Activated CD8-positive, alpha-beta T cell treated with anti-CD3 and anti-CD28 coated beads, Interleukin-2, amount 10 ng/mL, durations not matched to agents 7 days and 5 days (primary cell): ENCODE measurements at regions not wholly inside any gene's neighbourhood (a gene's known extent, or its start where the extent isn't known, plus 50 kb on each side); places are given as distances from the start of the nearest gene placed in this dataset.

Source experiments
- ATAC-seq: fragments of 150-1000 bp; cut with Tn5 transposase; one replicate; pipeline ENCODE4 v1.10.0; 2021; ENCODE audit warnings: moderate library complexity
- CTCF ChIA-PET: fragments of 350-600 bp; sonication (Branson Sonifier 250); formaldehyde crosslinking; loops from one replicate; lab custom pipeline; 2021; ENCODE audit warnings: antibody characterized with exemption; lab: Charles Lee
- POLR2A ChIA-PET: fragments of 350-600 bp; sonication (Branson Sonifier 250); formaldehyde crosslinking; loops from one replicate; lab custom pipeline; 2021; ENCODE audit warnings: antibody characterized with exemption; lab: Charles Lee
- DNase-seq: peaks from one replicate; pipeline ENCODE4 v3.0.0-alpha.2; 2020
- H3K27ac Mint-ChIP-seq: one replicate; pipeline ENCODE4 v1.8.0; 2021; ENCODE audit warnings: mild to moderate bottlenecking, mixed read lengths
- H3K27me3 Mint-ChIP-seq: one replicate; pipeline ENCODE4 v1.8.0; 2021; ENCODE audit warnings: low read depth, mixed read lengths
- H3K36me3 Mint-ChIP-seq: one replicate; pipeline ENCODE4 v1.8.0; 2021; ENCODE audit warnings: low read depth, mixed read lengths
- H3K4me1 Mint-ChIP-seq: one replicate; pipeline ENCODE4 v1.8.0; 2021; ENCODE audit warnings: low read depth, mixed read lengths
- H3K4me3 Mint-ChIP-seq: one replicate; pipeline ENCODE4 v1.8.0; 2021; ENCODE audit warnings: mild to moderate bottlenecking, mixed read lengths
- H3K9me3 Mint-ChIP-seq: one replicate; pipeline ENCODE4 v1.8.0; 2022; ENCODE audit warnings: mixed read lengths; ENCODE audit not compliant: insufficient read depth

GRCh38 chr6:14972379-14973067 lies 273.3 kb upstream of the JARID2 start:
- ATAC-seq (no peak), DNase-seq (no peak)
- Mint-ChIP-seq H3K27ac (no peak overlapping the region), H3K4me3 (no peak overlapping the region), H3K27me3 (no peaks in the 10 kb centered on the region), H3K4me1 (no peaks in the 10 kb centered on the region), H3K36me3 (peaks cover 3% of the 10 kb centered on the region), H3K9me3 (peaks cover 3% of the 10 kb centered on the region)
- ChIA-PET CTCF (no interaction called here), POLR2A (no interaction called here)

DNA sequence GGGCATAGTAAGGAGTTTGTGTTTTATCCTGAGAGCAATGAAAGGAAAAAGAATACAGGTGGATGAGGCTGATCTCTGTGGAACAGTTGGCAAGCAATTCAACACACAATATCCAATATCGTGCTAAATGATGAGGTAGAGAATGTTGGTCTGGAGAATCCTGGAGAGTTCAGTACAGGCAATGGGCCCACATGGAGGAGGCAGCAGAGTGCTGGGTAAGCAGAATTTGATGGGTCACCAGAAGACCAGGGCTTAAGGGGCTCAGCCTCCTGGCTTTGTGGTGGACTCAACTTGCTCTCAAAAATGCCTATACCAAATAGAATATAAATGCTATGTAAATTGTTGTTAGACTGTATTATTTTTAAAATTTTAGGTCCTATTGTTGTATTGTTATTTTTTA lies 271.5 kb upstream of the JARID2 start:
- H3K36me3 Mint-ChIP-seq: no peaks in the 10 kb centered on the region
- no peak for ATAC-seq
- no peaks in the 10 kb centered on the region for H3K9me3 Mint-ChIP-seq
- ChIA-PET POLR2A (no interaction called here), CTCF (no interaction called here)
- no peaks in the 10 kb centered on the region for H3K4me1 Mint-ChIP-seq
- H3K27me3 Mint-ChIP-seq: peaks cover 2% of the 10 kb centered on the region
- H3K27ac Mint-ChIP-seq: no peak overlapping the region
- DNase-seq: no peak
- H3K4me3 Mint-ChIP-seq: no peak overlapping the region

GRCh38 chr6:14974792-14975470 lies 270.9 kb upstream of the JARID2 start:
- H3K27ac Mint-ChIP-seq: no peak overlapping the region
- ChIA-PET POLR2A (no interaction called here), CTCF (no interaction called here)

DNA sequence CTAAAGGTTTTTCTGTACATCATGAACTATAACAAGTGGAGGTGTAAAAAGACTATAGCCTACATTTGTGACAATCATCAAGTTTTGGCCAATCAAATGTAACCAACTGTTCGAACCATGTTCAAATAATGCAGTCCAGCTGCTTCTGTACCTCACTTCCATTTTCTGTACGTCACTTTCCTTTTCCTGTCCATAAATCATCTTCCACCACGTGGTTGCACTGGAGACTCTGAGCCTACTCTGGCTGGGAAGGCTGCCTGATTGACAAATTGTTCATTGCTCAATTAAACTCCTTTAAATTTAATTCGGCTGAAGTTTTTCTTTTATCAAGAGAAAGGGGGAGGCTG lies 270.4 kb upstream of the JARID2 start:
- peaks cover 2% of the 10 kb centered on the region for H3K27me3 Mint-ChIP-seq
- H3K4me3 Mint-ChIP-seq: no peak overlapping the region
- H3K9me3 Mint-ChIP-seq: no peaks in the 10 kb centered on the region
- H3K27ac Mint-ChIP-seq: no peak overlapping the region
- DNase-seq (no peak), ATAC-seq (no peak)
- POLR2A ChIA-PET: no interaction called here
- H3K36me3 Mint-ChIP-seq: no peaks in the 10 kb centered on the region
- no peaks in the 10 kb centered on the region for H3K4me1 Mint-ChIP-seq
- CTCF ChIA-PET: no interaction called here

More at GRCh38 chr6:14974792-14975470, 270.9 kb upstream of the JARID2 start:
- ATAC-seq (no peak), DNase-seq (no peak)
- Mint-ChIP-seq H3K9me3 (no peaks in the 10 kb centered on the region), H3K27me3 (peaks cover 2% of the 10 kb centered on the region), H3K4me1 (no peaks in the 10 kb centered on the region), H3K36me3 (no peaks in the 10 kb centered on the region), H3K4me3 (no peak overlapping the region)

GRCh38 chr6:14977747-14978382 lies 268.0 kb upstream of the JARID2 start:
- Mint-ChIP-seq H3K9me3 (no peaks in the 10 kb centered on the region), H3K27me3 (peaks cover 2% of the 10 kb centered on the region), H3K36me3 (no peaks in the 10 kb centered on the region), H3K4me3 (no peak overlapping the region), H3K27ac (no peak overlapping the region), H3K4me1 (no peaks in the 10 kb centered on the region)
- POLR2A ChIA-PET: no interaction called here
- CTCF ChIA-PET: interaction anchor here (0.6 kb wide), 1 partner anchor 290 kb away, joined by 3 read pairs; no protein-coding TSS in a partner anchor
- DNase-seq: no peak
- ATAC-seq: no peak

DNA sequence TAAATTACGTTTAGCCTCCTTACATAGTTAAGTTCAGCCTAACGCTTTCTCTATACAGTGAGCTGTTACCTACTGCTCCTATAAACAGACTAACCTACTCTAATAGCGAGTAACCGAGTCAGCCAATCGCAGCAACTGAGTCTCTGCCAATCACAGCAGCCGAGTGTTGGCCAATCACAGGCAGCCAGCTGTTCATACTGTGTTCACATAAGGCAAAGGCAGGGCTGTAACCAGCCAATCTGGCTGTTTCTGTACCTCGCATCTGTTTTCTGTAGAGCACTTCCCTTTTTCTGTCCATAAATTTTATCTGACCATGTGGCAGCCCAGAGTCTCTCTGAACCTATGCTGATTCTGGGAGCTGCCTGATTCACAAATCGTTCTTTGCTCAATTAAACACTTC lies 263.9 kb upstream of the JARID2 start:
- no peak for ATAC-seq
- no peak overlapping the region for H3K27ac Mint-ChIP-seq
- no peak for DNase-seq
- H3K4me1 Mint-ChIP-seq: no peaks in the 10 kb centered on the region
- CTCF ChIA-PET: no interaction called here
- H3K4me3 Mint-ChIP-seq: no peak overlapping the region
- no peaks in the 10 kb centered on the region for H3K9me3 Mint-ChIP-seq
- H3K27me3 Mint-ChIP-seq: peaks cover 14% of the 10 kb centered on the region
- H3K36me3 Mint-ChIP-seq: no peaks in the 10 kb centered on the region
- POLR2A ChIA-PET: no interaction called here

DNA sequence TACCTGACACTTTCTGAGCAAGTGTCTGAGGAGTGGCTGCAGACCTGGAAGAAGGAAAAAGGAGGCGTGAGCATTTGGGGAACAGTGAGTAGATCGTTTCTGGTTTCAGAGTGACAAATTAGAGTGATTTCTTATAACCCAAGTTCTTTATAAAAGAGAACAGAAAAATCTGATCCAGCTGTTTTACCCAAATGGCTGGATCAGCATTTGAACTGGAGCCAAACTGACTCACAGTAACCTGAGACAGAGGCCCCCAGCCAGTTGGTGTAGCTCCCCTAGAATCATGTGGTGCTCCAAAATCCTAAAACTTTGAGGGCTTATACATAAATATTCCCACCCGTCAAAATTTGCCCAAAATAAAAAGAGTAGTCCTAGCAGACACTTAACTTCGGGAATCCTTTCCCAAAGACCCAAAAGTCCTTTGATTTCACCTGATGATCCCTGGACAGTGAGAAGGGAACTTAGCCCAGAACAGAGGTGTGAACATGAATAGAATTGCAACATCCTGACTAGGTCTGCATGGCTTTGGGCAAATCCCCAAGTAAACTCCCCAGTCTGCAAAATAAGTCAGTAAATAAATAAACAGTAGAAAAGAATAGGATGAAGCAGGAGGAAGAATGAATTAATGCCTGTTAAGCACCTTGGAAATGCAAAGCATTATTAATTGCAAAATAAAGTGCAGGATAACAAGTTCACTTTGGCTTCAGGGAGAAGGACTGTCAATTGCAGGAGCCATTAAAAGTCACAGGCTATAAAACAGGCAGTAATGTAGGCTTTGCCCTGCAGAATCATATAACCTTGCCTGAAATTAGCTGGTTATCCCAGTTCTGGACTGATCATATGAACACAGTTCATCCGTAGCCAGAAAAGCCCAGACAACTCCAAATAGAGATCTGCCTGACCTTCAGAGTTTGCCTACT lies 262.0 kb upstream of the JARID2 start:
- H3K4me3 Mint-ChIP-seq: no peak overlapping the region
- no peaks in the 10 kb centered on the region for H3K9me3 Mint-ChIP-seq
- no peak overlapping the region for H3K27ac Mint-ChIP-seq
- ChIA-PET CTCF (no interaction called here), POLR2A (no interaction called here)
- peaks cover 12% of the 10 kb centered on the region for H3K27me3 Mint-ChIP-seq
- no peaks in the 10 kb centered on the region for H3K36me3 Mint-ChIP-seq
- DNase-seq: no peak
- no peak for ATAC-seq
- H3K4me1 Mint-ChIP-seq: no peaks in the 10 kb centered on the region

DNA sequence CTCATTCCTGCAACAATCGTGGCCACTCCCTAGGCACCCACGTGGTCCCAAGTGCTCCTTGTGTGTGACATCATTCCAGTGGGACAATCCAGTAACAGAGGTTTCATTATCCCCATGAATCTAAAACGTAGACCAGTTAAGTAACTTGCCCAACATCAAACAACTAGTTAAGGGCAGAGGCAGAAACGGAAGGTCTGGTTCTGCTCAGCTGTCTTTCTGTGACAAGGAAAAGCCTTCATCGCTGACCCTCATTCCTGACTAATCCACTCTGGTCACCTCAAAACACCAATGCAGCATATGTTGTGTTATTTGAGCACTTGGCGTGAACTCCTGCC lies 261.4 kb upstream of the JARID2 start:
- POLR2A ChIA-PET: no interaction called here
- H3K4me3 Mint-ChIP-seq: no peak overlapping the region
- H3K27me3 Mint-ChIP-seq: peaks cover 12% of the 10 kb centered on the region
- H3K9me3 Mint-ChIP-seq: no peaks in the 10 kb centered on the region
- no peaks in the 10 kb centered on the region for H3K4me1 Mint-ChIP-seq
- DNase-seq (no peak), ATAC-seq (no peak)
- H3K36me3 Mint-ChIP-seq: no peaks in the 10 kb centered on the region
- CTCF ChIA-PET: no interaction called here
- no peak overlapping the region for H3K27ac Mint-ChIP-seq

DNA sequence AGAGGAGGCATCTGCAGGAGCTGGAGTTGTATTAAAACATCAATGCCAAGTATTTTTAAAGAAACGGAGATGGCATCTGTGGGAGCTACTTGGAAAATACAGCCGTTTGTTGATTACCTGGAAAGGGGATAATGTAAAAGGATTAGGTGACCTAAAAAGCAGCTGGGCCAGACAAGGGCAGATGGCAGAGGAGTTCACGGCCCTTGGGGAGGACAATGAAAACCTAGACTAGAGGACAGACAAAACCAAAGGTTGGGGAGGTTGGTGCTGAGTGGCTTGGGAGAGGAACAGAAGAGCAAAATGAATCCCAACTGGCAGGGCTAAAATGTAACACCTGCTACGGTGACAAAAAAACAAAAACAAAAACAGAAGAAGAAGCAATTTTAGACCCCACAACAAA lies 260.5 kb upstream of the JARID2 start:
- DNase-seq: no peak
- no peaks in the 10 kb centered on the region for H3K4me1 Mint-ChIP-seq
- POLR2A ChIA-PET: no interaction called here

GRCh38 chr6:14986370-14986769 lies 259.5 kb upstream of the JARID2 start:
- ChIA-PET POLR2A (no interaction called here), CTCF (no interaction called here)
- H3K9me3 Mint-ChIP-seq: no peaks in the 10 kb centered on the region
- no peak overlapping the region for H3K4me3 Mint-ChIP-seq
- H3K27me3 Mint-ChIP-seq: peaks cover 12% of the 10 kb centered on the region
- no peaks in the 10 kb centered on the region for H3K4me1 Mint-ChIP-seq
- no peak for DNase-seq
- no peak overlapping the region for H3K27ac Mint-ChIP-seq
- no peak for ATAC-seq
- no peaks in the 10 kb centered on the region for H3K36me3 Mint-ChIP-seq

More for the DNA sequence above, 260.5 kb upstream of the JARID2 start:
- no peak overlapping the region for H3K27ac Mint-ChIP-seq
- H3K36me3 Mint-ChIP-seq: no peaks in the 10 kb centered on the region
- H3K4me3 Mint-ChIP-seq: no peak overlapping the region
- no peaks in the 10 kb centered on the region for H3K9me3 Mint-ChIP-seq
- no peak for ATAC-seq
- H3K27me3 Mint-ChIP-seq: peaks cover 12% of the 10 kb centered on the region
- CTCF ChIA-PET: no interaction called here

- no peaks in the 10 kb centered on the region for H3K36me3 Mint-ChIP-seq
- ChIA-PET CTCF (no interaction called here), POLR2A (no interaction called here)
- H3K27me3 Mint-ChIP-seq: peaks cover 12% of the 10 kb centered on the region
- no peak for DNase-seq
- H3K4me1 Mint-ChIP-seq: no peaks in the 10 kb centered on the region
- no peak overlapping the region for H3K4me3 Mint-ChIP-seq
- no peak for ATAC-seq
- H3K27ac Mint-ChIP-seq: no peak overlapping the region
- no peaks in the 10 kb centered on the region for H3K9me3 Mint-ChIP-seq
Measured at GRCh38 chr6:14987490-14987889, 258.4 kb upstream of the JARID2 start.

DNA sequence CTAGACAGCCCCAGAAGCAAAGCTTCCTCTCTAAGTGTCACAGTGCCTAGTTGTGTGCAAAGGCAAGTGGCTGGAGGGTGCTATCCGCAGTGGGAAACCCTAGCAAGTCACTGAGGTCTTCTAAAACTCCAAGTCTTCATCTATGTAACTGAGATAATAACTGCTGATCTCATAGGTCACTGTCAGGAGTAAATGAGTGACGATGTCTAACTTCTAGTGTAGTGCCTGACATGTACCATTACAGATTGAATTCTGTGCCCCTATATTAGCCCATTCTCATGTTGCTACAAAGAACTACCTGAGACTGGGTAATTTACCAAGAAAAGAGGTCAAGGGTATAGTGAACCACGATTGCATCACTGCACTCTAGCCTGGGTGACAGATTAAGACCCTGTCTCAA lies 253.5 kb upstream of the JARID2 start:
- DNase-seq (no peak), ATAC-seq (no peak)
- Mint-ChIP-seq H3K27ac (no peak overlapping the region), H3K27me3 (no peaks in the 10 kb centered on the region), H3K36me3 (no peaks in the 10 kb centered on the region), H3K4me3 (no peak overlapping the region), H3K4me1 (no peaks in the 10 kb centered on the region), H3K9me3 (no peaks in the 10 kb centered on the region)
- POLR2A ChIA-PET: no interaction called here
- CTCF ChIA-PET: no interaction called here
